ENCODE measurements at regions not wholly inside any gene's neighbourhood (a gene's known extent, or its start where the extent isn't known, plus 50 kb on each side); places are given as distances from the start of the nearest gene placed in this dataset.
A peak's percentile ranks its signal among the peaks of the same experiment; 100 is the strongest.

DNA sequence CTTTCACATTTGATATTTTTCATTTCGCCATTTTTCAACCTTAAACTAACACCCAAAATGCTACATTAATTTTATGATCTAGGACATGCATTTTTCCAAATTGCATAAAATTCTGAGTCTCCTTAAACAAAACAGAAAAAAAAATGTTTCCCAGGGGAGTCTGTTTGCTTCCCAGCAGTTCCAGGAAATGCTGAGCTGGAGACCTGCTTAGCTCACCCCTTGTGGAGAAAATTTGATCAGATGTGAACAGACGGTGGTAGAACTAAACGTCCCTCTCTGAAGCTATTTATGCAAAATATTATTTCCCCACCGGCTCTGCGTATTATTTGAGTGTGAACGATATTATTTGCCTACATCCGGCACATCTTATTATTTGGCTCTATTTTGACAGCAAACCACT, 74.9 kb upstream of the AGAP1 start:
- Histone ChIP-seq H3K4me3 (no peak overlapping the region), H3K4me1 (peaks cover 12% of the 10 kb centered on the region), H3K27me3 (ENCODE audit: low read depth) (no peaks in the 10 kb centered on the region), H3K9me3 (no peaks in the 10 kb centered on the region), H3K27ac (no peak overlapping the region), H3K36me3 (no peaks in the 10 kb centered on the region)
- intact Hi-C loops (cut with DNase I), result no loop called here
- TF ChIP-seq, protein P1, sequence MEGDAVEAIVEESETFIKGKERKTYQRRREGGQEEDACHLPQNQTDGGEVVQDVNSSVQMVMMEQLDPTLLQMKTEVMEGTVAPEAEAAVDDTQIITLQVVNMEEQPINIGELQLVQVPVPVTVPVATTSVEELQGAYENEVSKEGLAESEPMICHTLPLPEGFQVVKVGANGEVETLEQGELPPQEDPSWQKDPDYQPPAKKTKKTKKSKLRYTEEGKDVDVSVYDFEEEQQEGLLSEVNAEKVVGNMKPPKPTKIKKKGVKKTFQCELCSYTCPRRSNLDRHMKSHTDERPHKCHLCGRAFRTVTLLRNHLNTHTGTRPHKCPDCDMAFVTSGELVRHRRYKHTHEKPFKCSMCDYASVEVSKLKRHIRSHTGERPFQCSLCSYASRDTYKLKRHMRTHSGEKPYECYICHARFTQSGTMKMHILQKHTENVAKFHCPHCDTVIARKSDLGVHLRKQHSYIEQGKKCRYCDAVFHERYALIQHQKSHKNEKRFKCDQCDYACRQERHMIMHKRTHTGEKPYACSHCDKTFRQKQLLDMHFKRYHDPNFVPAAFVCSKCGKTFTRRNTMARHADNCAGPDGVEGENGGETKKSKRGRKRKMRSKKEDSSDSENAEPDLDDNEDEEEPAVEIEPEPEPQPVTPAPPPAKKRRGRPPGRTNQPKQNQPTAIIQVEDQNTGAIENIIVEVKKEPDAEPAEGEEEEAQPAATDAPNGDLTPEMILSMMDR (IDR thresholded peaks at IDR 0.05), result no peak
- DNase-seq (no peak), ATAC-seq (no peak)

- no peak overlapping the region for H3K4me3 ChIP-seq
- TF ChIP-seq, protein P1 (IDR thresholded peaks at IDR 0.05), result no peak
- intact Hi-C loops (cut with DNase I), result no loop called here
- H3K27me3 ChIP-seq (ENCODE audit: low read depth), result no peaks in the 10 kb centered on the region
- H3K36me3 ChIP-seq, result no peaks in the 10 kb centered on the region
- H3K27ac ChIP-seq, result no peak overlapping the region
- peaks cover 12% of the 10 kb centered on the region for H3K4me1 ChIP-seq
- no peak for ATAC-seq
- peaks cover 8% of the 10 kb centered on the region for H3K9me3 ChIP-seq
- no peak for DNase-seq
These were observed 73.8 kb upstream of the AGAP1 start for GRCh38 chr2:235419996-235420395.

DNA sequence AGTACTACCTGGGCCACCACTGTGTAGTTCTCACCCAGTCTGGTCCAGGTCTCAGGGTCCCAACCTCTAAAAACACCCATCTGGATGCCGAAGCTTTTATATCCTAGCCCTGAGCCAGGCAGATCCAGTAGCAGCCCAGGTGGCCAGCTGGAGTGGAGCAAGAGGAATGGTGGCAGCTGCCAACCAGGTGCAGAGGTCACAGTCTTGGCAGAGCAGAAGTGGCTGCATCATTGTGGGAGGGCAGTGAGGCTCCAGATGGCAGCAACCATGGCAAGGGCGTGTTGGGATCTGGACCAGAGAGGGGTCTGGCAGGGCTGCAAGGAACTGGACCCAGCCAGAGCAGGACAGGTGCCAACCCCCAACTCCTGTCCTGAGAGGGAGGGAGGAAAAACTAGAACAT, 72.2 kb upstream of the AGAP1 start:
- DNase-seq (no peak), ATAC-seq (no peak)
- TF ChIP-seq, protein P1 (IDR thresholded peaks at IDR 0.05), result no peak
- no peak overlapping the region for H3K27ac ChIP-seq
- no peaks in the 10 kb centered on the region for H3K36me3 ChIP-seq
- peaks cover 12% of the 10 kb centered on the region for H3K4me1 ChIP-seq
- no peaks in the 10 kb centered on the region for H3K27me3 ChIP-seq (ENCODE audit: low read depth)
- intact Hi-C loops (cut with DNase I), result no loop called here
- H3K4me3 ChIP-seq, result no peak overlapping the region
- peaks cover 8% of the 10 kb centered on the region for H3K9me3 ChIP-seq

- TF ChIP-seq, protein P1 (IDR thresholded peaks at IDR 0.05), result no peak
- H3K27me3 ChIP-seq (ENCODE audit: low read depth), result no peaks in the 10 kb centered on the region
- no peak for ATAC-seq
- peaks cover 21% of the 10 kb centered on the region for H3K4me1 ChIP-seq
- H3K4me3 ChIP-seq, result no peak overlapping the region
- H3K36me3 ChIP-seq, result no peaks in the 10 kb centered on the region
- intact Hi-C loops (cut with DNase I), result no loop called here
- H3K27ac ChIP-seq, result no peak overlapping the region
- no peaks in the 10 kb centered on the region for H3K9me3 ChIP-seq
- DNase-seq, result no peak
These were observed 63.3 kb upstream of the AGAP1 start for GRCh38 chr2:235430366-235431083.

- DNase-seq, result no peak
- no peaks in the 10 kb centered on the region for H3K36me3 ChIP-seq
- no peaks in the 10 kb centered on the region for H3K9me3 ChIP-seq
- ATAC-seq, result peak; percentile 52 to 61
- no peak overlapping the region for H3K4me3 ChIP-seq
- intact Hi-C loops (cut with DNase I), result no loop called here
- TF ChIP-seq, protein P1 (IDR thresholded peaks at IDR 0.05), result no peak
- H3K27me3 ChIP-seq (ENCODE audit: low read depth), result no peaks in the 10 kb centered on the region
- H3K4me1 ChIP-seq, result peaks cover 21% of the 10 kb centered on the region
- H3K27ac ChIP-seq, result peak overlapping the region; percentile 68
These were observed 60.9 kb upstream of the AGAP1 start for GRCh38 chr2:235432741-235433520.
